WTC11 (cell line): ENCODE measurements at regions not wholly inside any gene's neighbourhood (a gene's known extent, or its start where the extent isn't known, plus 50 kb on each side); places are given as distances from the start of the nearest gene placed in this dataset.

Source experiments
- ATAC-seq: fragments of 200-7000 bp; cut with Tn5 transposase; 2 replicates; pipeline ENCODE4 v1.10.0; 2021; ENCODE audit warnings: mild to moderate bottlenecking, moderate library complexity
- CTCF ChIA-PET: fragments of 300-600 bp; sonication (Branson Sonifier 250); formaldehyde crosslinking; loops from one replicate; lab custom pipeline; 2021; ENCODE audit warnings: antibody characterized with exemption; lab: Charles Lee
- POLR2A ChIA-PET: fragments of 350-600 bp; sonication (Branson Sonifier 250); formaldehyde crosslinking; loops from one replicate; lab custom pipeline; 2021; ENCODE audit warnings: antibody characterized with exemption; lab: Charles Lee
- DNase-seq: peaks from one replicate; pipeline ENCODE4 v3.0.0; 2021; ENCODE audit warnings: low spot score
- H3K27ac Mint-ChIP-seq: 2 replicates; pipeline ENCODE4 v1.8.0; 2021; ENCODE audit warnings: mixed read lengths
- H3K27me3 Mint-ChIP-seq: 2 replicates; pipeline ENCODE4 v1.8.0; 2021; ENCODE audit warnings: low read depth, mild to moderate bottlenecking, moderate library complexity, mixed read lengths
- H3K36me3 Mint-ChIP-seq: 2 replicates; pipeline ENCODE4 v1.8.0; 2021; ENCODE audit warnings: mixed read lengths
- H3K4me1 Mint-ChIP-seq: 2 replicates; pipeline ENCODE4 v1.8.0; 2022; ENCODE audit warnings: mixed read lengths
- H3K4me3 Mint-ChIP-seq: 2 replicates; pipeline ENCODE4 v1.8.0; 2021; ENCODE audit warnings: mild to moderate bottlenecking, moderate library complexity, mixed read lengths
- H3K9me3 Mint-ChIP-seq: 2 replicates; pipeline ENCODE4 v1.8.0; 2021; ENCODE audit warnings: mixed read lengths
- E2F1 ChIP-seq: sonication (generic); formaldehyde crosslinking; IDR thresholded peaks from 2 replicates; pipeline ENCODE4 v1.8.0; 2022; ENCODE audit warnings: mild to moderate bottlenecking, missing genetic modification reagents
- JAZF1 ChIP-seq: fragments of 250-450 bp; sonication (Bioruptor Pico); IDR thresholded peaks from 2 replicates; pipeline ENCODE4 v1.9.0; 2021; ENCODE audit warnings: moderate library complexity, mild to moderate bottlenecking, inconsistent platforms
- JUN ChIP-seq: sonication (generic); formaldehyde crosslinking; IDR thresholded peaks from 2 replicates; pipeline ENCODE4 v1.8.0; 2023; ENCODE audit warnings: mild to moderate bottlenecking, missing genetic modification reagents
- MXD4 ChIP-seq: fragments of 250-450 bp; sonication (Bioruptor Pico); IDR thresholded peaks from 2 replicates; pipeline ENCODE4 v1.8.0; 2021; ENCODE audit warnings: mild to moderate bottlenecking, moderate library complexity, borderline replicate concordance
- NFATC4 ChIP-seq: fragments of 250-450 bp; sonication (Bioruptor Pico); IDR thresholded peaks from 2 replicates; pipeline ENCODE4 v1.9.0; 2021; ENCODE audit warnings: mild to moderate bottlenecking
- SMAD3 ChIP-seq: sonication (generic); formaldehyde crosslinking; IDR thresholded peaks from 2 replicates; pipeline ENCODE4 v1.8.0; 2022; ENCODE audit warnings: missing genetic modification reagents, mild to moderate bottlenecking, borderline replicate concordance
- TEAD1 ChIP-seq: sonication (generic); formaldehyde crosslinking; IDR thresholded peaks from 2 replicates; pipeline ENCODE4 v1.8.0; 2022; ENCODE audit warnings: mild to moderate bottlenecking, missing genetic modification reagents
- ZNF425 ChIP-seq: fragments of 250-450 bp; sonication (Bioruptor Pico); conservative IDR thresholded peaks from 2 replicates; pipeline ENCODE4 v1.9.0; 2021; ENCODE audit warnings: mild to moderate bottlenecking
- TF ChIP-seq, protein P1 (sequence below): sonication (generic); formaldehyde crosslinking; IDR thresholded peaks from 2 replicates; pipeline ENCODE4 v1.8.0; 2023; ENCODE audit warnings: mild to moderate bottlenecking, missing genetic modification reagents
- TF ChIP-seq, protein P2 (sequence below): sonication (generic); formaldehyde crosslinking; IDR thresholded peaks from 2 replicates; pipeline ENCODE4 v1.8.0; 2022; ENCODE audit warnings: mild to moderate bottlenecking, missing genetic modification reagents
- TF ChIP-seq, protein P3 (sequence below): sonication (generic); formaldehyde crosslinking; IDR thresholded peaks from 2 replicates; pipeline ENCODE4 v1.8.1; 2022; ENCODE audit warnings: missing genetic modification reagents, borderline replicate concordance
- TF ChIP-seq, protein P4 (sequence below): sonication (generic); formaldehyde crosslinking; IDR thresholded peaks from 2 replicates; pipeline ENCODE4 v1.8.1; 2022; ENCODE audit warnings: low read depth, mild to moderate bottlenecking, moderate library complexity, missing genetic modification reagents, borderline replicate concordance

DNA sequence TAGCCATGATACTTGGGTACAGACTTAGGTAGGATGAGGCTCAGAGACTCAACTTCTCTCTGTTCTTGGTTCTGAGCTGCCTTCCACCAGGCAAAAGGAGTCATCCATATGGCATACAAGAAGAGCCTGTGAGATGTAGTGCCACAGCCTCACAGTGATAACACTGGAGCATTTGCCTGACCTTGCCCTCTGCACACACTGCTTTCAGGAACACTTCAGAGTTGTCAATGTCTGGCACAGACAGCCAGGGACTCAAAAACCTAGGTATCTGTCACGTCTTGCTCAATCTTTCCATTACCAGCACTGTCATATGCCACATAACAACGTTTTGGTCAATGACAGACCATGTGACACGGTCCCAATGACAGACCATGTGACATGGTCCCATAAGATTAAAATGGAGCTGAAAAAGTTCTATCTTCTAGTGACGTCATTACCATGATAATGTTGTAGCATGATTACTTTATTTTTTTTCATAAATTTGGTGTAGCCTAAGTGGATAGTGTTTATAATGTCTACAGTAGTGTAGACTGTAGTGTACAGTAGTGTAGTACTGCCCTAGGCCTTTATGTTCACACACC is 199.9 kb upstream of the CTTNBP2NL start (continued):
- TF ChIP-seq, protein P1, sequence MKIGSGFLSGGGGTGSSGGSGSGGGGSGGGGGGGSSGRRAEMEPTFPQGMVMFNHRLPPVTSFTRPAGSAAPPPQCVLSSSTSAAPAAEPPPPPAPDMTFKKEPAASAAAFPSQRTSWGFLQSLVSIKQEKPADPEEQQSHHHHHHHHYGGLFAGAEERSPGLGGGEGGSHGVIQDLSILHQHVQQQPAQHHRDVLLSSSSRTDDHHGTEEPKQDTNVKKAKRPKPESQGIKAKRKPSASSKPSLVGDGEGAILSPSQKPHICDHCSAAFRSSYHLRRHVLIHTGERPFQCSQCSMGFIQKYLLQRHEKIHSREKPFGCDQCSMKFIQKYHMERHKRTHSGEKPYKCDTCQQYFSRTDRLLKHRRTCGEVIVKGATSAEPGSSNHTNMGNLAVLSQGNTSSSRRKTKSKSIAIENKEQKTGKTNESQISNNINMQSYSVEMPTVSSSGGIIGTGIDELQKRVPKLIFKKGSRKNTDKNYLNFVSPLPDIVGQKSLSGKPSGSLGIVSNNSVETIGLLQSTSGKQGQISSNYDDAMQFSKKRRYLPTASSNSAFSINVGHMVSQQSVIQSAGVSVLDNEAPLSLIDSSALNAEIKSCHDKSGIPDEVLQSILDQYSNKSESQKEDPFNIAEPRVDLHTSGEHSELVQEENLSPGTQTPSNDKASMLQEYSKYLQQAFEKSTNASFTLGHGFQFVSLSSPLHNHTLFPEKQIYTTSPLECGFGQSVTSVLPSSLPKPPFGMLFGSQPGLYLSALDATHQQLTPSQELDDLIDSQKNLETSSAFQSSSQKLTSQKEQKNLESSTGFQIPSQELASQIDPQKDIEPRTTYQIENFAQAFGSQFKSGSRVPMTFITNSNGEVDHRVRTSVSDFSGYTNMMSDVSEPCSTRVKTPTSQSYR (CRISPR knock-in tag) = no peak

GRCh38 chr1:112196731-112197130 is 199.3 kb upstream of the CTTNBP2NL start:
- ChIA-PET POLR2A (no interaction called here), CTCF (no interaction called here)
- Mint-ChIP-seq H3K4me1 (no peaks in the 10 kb centered on the region), H3K36me3 (no peaks in the 10 kb centered on the region), H3K4me3 (no peak overlapping the region), H3K9me3 (peaks cover 13% of the 10 kb centered on the region), H3K27me3 (no peaks in the 10 kb centered on the region), H3K27ac (no peak overlapping the region)
- ATAC-seq (no peak), DNase-seq (no peak)
- TF ChIP-seq NFATC4 (CRISPR knock-in tag) (no peak), MXD4 (CRISPR knock-in tag) (no peak), JAZF1 (CRISPR knock-in tag) (no peak)
- TF ChIP-seq, protein P2, sequence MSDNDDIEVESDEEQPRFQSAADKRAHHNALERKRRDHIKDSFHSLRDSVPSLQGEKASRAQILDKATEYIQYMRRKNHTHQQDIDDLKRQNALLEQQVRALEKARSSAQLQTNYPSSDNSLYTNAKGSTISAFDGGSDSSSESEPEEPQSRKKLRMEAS (CRISPR knock-in tag) = no peak
- TF ChIP-seq, protein P3, sequence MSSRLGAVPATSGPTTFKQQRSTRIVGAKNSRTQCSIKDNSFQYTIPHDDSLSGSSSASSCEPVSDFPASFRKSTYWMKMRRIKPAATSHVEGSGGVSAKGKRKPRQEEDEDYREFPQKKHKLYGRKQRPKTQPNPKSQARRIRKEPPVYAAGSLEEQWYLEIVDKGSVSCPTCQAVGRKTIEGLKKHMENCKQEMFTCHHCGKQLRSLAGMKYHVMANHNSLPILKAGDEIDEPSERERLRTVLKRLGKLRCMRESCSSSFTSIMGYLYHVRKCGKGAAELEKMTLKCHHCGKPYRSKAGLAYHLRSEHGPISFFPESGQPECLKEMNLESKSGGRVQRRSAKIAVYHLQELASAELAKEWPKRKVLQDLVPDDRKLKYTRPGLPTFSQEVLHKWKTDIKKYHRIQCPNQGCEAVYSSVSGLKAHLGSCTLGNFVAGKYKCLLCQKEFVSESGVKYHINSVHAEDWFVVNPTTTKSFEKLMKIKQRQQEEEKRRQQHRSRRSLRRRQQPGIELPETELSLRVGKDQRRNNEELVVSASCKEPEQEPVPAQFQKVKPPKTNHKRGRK (CRISPR knock-in tag) = no peak

DNA sequence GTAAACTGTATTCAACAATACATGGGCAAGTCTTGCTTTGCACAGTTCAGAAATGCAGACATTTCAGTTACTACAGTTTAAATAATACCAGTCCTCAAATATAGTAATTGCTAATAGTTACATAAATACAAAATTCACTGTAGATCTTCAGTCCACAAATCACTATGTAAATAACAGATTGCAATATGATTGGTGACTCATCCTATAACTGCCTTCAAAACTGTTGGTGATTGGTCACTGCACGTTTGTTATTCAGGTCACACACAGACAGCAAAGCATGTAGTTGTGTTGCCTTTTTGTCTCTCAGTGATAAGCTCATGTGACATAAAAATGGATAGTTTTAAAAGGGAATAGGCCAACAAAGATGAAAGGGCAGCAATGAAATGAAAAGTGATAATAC is 186.5 kb upstream of the CTTNBP2NL start:
- Mint-ChIP-seq H3K27me3 (peaks cover 9% of the 10 kb centered on the region; the same call in 1 of the 2 replicates), H3K36me3 (peaks cover 10% of the 10 kb centered on the region), H3K9me3 (peaks cover 38% of the 10 kb centered on the region), H3K4me1 (no peaks in the 10 kb centered on the region)
- ChIA-PET CTCF (no interaction called here), POLR2A (no interaction called here)
- DNase-seq = no peak
- TF ChIP-seq, protein P4, sequence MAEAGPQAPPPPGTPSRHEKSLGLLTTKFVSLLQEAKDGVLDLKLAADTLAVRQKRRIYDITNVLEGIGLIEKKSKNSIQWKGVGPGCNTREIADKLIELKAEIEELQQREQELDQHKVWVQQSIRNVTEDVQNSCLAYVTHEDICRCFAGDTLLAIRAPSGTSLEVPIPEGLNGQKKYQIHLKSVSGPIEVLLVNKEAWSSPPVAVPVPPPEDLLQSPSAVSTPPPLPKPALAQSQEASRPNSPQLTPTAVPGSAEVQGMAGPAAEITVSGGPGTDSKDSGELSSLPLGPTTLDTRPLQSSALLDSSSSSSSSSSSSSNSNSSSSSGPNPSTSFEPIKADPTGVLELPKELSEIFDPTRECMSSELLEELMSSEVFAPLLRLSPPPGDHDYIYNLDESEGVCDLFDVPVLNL (CRISPR knock-in tag) = no peak
- TF ChIP-seq TEAD1 (CRISPR knock-in tag) = no peak
- TF ChIP-seq SMAD3 (CRISPR knock-in tag) = no peak
- no peak for TF ChIP-seq ZNF425 (CRISPR knock-in tag)
- TF ChIP-seq JUN = no peak
- no peak for TF ChIP-seq E2F1 (CRISPR knock-in tag)
- TF ChIP-seq, all 79 proteins: peak for 0
- H3K4me3 Mint-ChIP-seq = no peak overlapping the region
- ATAC-seq = no peak
- no peak overlapping the region for H3K27ac Mint-ChIP-seq
